Psoas muscle (tissue), 7 donors: ENCODE measurements at regions not wholly inside any gene's neighbourhood (a gene's known extent, or its start where the extent isn't known, plus 50 kb on each side); places are given as distances from the start of the nearest gene placed in this dataset.
"Not testable (repeated sequence)": the region's sequence is repeated elsewhere in the genome, so short reads cannot be mapped to it uniquely, and the experiment has no call there.

Source experiments
- ATAC-seq, 4 donors: fragments of 200-7000 bp; cut with Tn5 transposase; one replicate each; pipeline ENCODE4 v1.9.1; 2020; ENCODE audit warnings: moderate library complexity in 3 of 4, mild to moderate bottlenecking in 2 of 4
- DNase-seq, 2 donors: peaks; one replicate each; pipeline ENCODE4 v3.0.0-alpha.2; 2020
- H3K27ac ChIP-seq: fragments of 200-600 bp; one replicate; pipeline ENCODE4 v1.8.0; 2022
- H3K27me3 ChIP-seq, 3 donors: fragments of 200-600 bp in 1 of 3; one replicate each; pipeline versions ENCODE4 v1.6.1 to v1.8.0; 2013 to 2022; ENCODE audit warnings: low read length in 2 of 3, mild to moderate bottlenecking in 2 of 3, moderate library complexity in 1 of 3; ENCODE audit not compliant: insufficient read depth in 3 of 3
- H3K36me3 ChIP-seq, 2 donors: fragments of 200-600 bp in 1 of 2; one replicate each; pipeline versions ENCODE4 v1.6.1 to v1.8.0; 2013 to 2022; ENCODE audit warnings: low read depth in 1 of 2, mild to moderate bottlenecking in 1 of 2, moderate library complexity in 1 of 2; ENCODE audit not compliant: insufficient read depth in 1 of 2
- H3K4me1 ChIP-seq: fragments of 200-600 bp; one replicate; pipeline ENCODE4 v1.8.0; 2022
- H3K4me3 ChIP-seq: fragments of 200-600 bp; one replicate; pipeline ENCODE4 v1.8.0; 2022; ENCODE audit warnings: mild to moderate bottlenecking
- H3K9me3 ChIP-seq: fragments of 200-600 bp; one replicate; pipeline ENCODE4 v1.8.0; 2022
- CTCF ChIP-seq: fragments of 200-600 bp; IDR thresholded peaks from one replicate; pipeline ENCODE4 v1.8.0; 2022; ENCODE audit warnings: antibody characterized with exemption
- WGBS, 3 donors: extraction: QIAGEN DNeasy Blood & Tissue Kit; methylation state at CpG; one replicate each; pipeline versions ENCODE4 v1.1.6 to v1.1.7; 2013; 5-methylcytosine and 5-hydroxymethylcytosine counted together
- intact Hi-C, 2 donors: fragments of 100-400 bp; cut with DNase I; formaldehyde crosslinking; loops; one replicate each; pipeline versions ENCODE4 v1.11.0 to v1.14.2; 2022
- donor health status: healthy with polysubstance abuse.
- donor health status: DM: no; HTN: no; CAD: no; lungs with moderate emphysema.
- donor health status: Bipolar disorder and iron deficiency.
- donor health status: healthy.
- donor health status: DM: yes; HTN: yes; CAD: no.
- donor health status: DM: no; HTN: no; CAD: no.
- donor health status: DM: yes; HTN: yes; CAD: no.

GRCh38 chrX:65866146-65866545 lies 173.7 kb downstream of the VSIG4 start:
- no peak for TF ChIP-seq CTCF
- DNase-seq (no peak), ATAC-seq (no peak)
- H3K36me3 ChIP-seq, result no peaks in the 10 kb centered on the region
- no peak overlapping the region for H3K27ac ChIP-seq
- peaks cover 3% of the 10 kb centered on the region for H3K9me3 ChIP-seq
- H3K27me3 ChIP-seq, result peaks cover 0 to 9% (median 0%) of the 10 kb centered on the region in 3 donors
- no peaks in the 10 kb centered on the region for H3K4me1 ChIP-seq
- intact Hi-C loops, result no loop called here
- H3K4me3 ChIP-seq, result no peak overlapping the region

- Histone ChIP-seq H3K4me3 (no peak overlapping the region), H3K4me1 (no peaks in the 10 kb centered on the region), H3K36me3 (no peaks in the 10 kb centered on the region), H3K27me3 (peaks cover 0 to 14% (median 0%) of the 10 kb centered on the region in 3 donors), H3K9me3 (no peaks in the 10 kb centered on the region), H3K27ac (no peak overlapping the region)
- intact Hi-C loops, result no loop called here
- no peak for ATAC-seq
- WGBS, 3 donors, result 56 to 79% (median 68%) methylated on average over 5 of the region's 5 CpGs
- TF ChIP-seq CTCF, result no peak
- no peak for DNase-seq
Observed at GRCh38 chrX:65862638-65863037, 177.2 kb downstream of the VSIG4 start.

GRCh38 chrX:65859299-65859698 lies 180.6 kb downstream of the VSIG4 start:
- Histone ChIP-seq H3K4me1 (no peaks in the 10 kb centered on the region), H3K4me3 (no peak overlapping the region), H3K9me3 (no peaks in the 10 kb centered on the region), H3K27me3 (peaks cover 0 to 21% (median 0%) of the 10 kb centered on the region in 3 donors), H3K36me3 (no peaks in the 10 kb centered on the region), H3K27ac (no peak overlapping the region)
- no peak for TF ChIP-seq CTCF
- ATAC-seq, result no peak
- no peak for DNase-seq
- intact Hi-C loops, result no loop called here

- H3K27me3 ChIP-seq, result peaks cover 0 to 12% (median 0%) of the 10 kb centered on the region in 3 donors
- H3K4me1 ChIP-seq, H3K9me3 ChIP-seq, intact Hi-C loops, H3K36me3 ChIP-seq, H3K4me3 ChIP-seq, ATAC-seq, H3K27ac ChIP-seq, DNase-seq: not testable (repeated sequence)
- WGBS, 3 donors, result 50 to 88% (median 62%) methylated on average over 1 of the region's 1 CpG
Observed at GRCh38 chrX:65854437-65854836, 185.4 kb downstream of the VSIG4 start.

GRCh38 chrX:65851306-65851705 lies 183.9 kb downstream of the MSN start:
- H3K36me3 ChIP-seq, H3K27me3 ChIP-seq, H3K4me1 ChIP-seq, H3K27ac ChIP-seq, H3K4me3 ChIP-seq, H3K9me3 ChIP-seq, ATAC-seq, intact Hi-C loops, DNase-seq: not testable (repeated sequence)
- WGBS, 3 donors, result 74 to 100% (median 88%) methylated on average over 1 of the region's 1 CpG

- ATAC-seq, H3K27me3 ChIP-seq, intact Hi-C loops, H3K27ac ChIP-seq, H3K36me3 ChIP-seq, DNase-seq, H3K9me3 ChIP-seq, H3K4me3 ChIP-seq, H3K4me1 ChIP-seq: not testable (repeated sequence)
- WGBS, 3 donors, result 57 to 85% (median 75%) methylated on average over 2 of the region's 2 CpGs
Observed at GRCh38 chrX:65850821-65851220, 183.4 kb downstream of the MSN start.
